ENCODE measurements at regions not wholly inside any gene's neighbourhood (a gene's known extent, or its start where the extent isn't known, plus 50 kb on each side); places are given as distances from the start of the nearest gene placed in this dataset.
"Not testable (repeated sequence)": the region's sequence is repeated elsewhere in the genome, so short reads cannot be mapped to it uniquely, and the experiment has no call there.

DNA sequence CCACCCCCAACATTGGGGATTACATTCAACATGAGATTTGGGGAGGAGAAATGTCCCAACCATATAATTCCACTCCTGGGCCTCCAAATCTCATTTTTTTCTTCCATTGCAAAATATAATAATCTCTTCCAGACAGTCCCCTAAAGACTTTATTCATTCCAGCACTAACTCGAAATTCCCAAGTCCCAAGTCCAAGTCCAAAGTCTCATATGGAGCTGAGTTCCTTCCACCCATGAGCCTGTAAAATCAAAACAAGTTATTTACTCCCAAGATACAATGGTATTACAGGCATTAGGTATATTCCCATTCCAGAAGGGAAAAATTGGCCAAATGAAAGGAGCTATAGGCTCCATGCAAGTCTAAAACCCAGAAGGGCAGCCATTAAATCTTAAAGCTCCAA is 56.7 kb downstream of the P2RY1 start:
- DNase-seq (ENCODE audit: low spot score), result no peak

- no peak for DNase-seq (ENCODE audit: low spot score)
Observed at GRCh38 chr3:152892446-152892845, 57.5 kb downstream of the P2RY1 start.

GRCh38 chr3:152893647-152894046 is 58.7 kb downstream of the P2RY1 start:
- DNase-seq (ENCODE audit: low spot score), result no peak

DNA sequence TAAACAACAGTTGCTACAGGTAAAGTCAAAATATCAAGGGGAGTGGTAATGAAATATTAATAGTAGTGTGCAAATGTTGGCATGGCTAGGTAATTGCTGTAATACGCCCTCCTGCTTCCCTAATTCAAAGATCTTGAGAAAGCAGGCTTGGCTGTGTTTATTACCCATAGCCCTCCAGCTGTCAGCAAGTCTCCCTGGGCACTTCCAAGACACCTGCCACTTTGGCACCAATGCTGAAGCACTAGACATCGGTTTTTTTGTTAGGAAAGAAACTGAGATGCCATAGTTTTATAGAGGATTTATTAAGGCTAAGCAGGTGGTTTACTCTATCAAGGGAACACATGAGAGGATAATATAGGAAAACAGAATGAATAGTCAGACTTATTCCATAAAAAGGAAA is 64.4 kb downstream of the P2RY1 start:
- DNase-seq (ENCODE audit: low spot score), result no peak

GRCh38 chr3:152902141-152902669 is 67.3 kb downstream of the P2RY1 start:
- no peak for DNase-seq (ENCODE audit: low spot score)

DNA sequence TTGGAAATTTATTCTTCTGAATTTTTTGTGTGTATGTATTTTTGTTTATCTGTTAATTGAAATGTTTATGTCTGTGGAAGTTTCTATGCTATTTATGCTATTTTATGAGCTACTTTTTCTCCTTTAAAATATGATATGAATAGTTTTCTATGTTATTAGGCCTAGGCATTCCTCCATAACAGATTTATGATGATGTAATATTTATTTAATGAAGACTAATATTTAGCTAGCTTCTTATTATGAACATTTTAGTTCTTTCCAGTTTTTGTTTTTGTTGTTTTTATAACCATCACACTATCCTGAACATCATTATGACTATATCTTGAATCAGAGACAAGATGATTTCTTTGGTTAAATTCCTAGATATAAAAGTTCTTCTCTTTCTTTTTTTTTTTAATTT is 70.7 kb downstream of the P2RY1 start:
- DNase-seq (ENCODE audit: low spot score), result no peak

- DNase-seq (ENCODE audit: low spot score), result no peak
Observed at GRCh38 chr3:152909180-152909883, 74.4 kb downstream of the P2RY1 start.

GRCh38 chr3:152910211-152910610 is 75.3 kb downstream of the P2RY1 start:
- DNase-seq (ENCODE audit: low spot score), result no peak

DNA sequence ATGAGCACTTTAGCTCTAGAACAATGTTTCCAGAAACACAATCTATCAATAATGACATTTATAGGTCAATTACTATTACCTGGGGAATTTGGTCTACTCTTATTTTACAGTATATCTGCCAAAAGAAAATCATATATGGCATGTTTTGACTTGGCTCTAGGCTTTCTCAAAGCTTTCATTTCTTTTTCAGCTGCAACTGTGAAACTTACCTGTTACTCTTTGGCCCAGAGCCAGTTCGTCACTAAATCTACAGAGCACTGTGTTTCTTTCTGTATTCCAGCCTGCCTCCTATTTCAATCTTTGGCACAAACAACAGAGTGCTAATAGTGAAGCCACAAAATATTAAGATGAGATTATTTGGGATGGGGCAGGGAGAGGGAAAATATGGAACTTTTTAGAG is 76.0 kb downstream of the P2RY1 start:
- DNase-seq (ENCODE audit: low spot score), result no peak

- not testable (repeated sequence) for DNase-seq (ENCODE audit: low spot score)
Observed at GRCh38 chr3:152914743-152915142, 79.8 kb downstream of the P2RY1 start.

DNA sequence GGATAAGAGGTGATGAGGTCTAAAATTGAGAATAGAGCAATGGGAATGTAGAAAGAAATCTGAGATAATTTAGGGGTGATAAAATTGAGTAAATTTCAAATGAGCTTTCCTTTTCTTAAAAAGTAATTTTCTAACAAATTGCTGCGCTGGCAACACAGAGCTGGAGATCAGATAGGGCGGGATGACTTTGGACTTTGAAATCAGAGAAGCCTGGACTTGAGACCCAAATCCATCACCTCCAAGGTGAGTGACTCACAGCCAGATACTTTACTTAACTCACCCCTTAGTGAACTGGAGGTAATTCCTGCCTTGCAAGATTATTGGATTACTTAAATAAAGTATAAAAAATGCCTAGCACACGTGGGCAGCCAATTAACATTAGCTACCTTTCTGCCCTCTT is 80.8 kb downstream of the P2RY1 start:
- DNase-seq (ENCODE audit: low spot score), result no peak

GRCh38 chr3:152916753-152917279 is 81.9 kb downstream of the P2RY1 start:
- no peak for DNase-seq (ENCODE audit: low spot score)

GRCh38 chr3:152921351-152921750 is 86.4 kb downstream of the P2RY1 start:
- DNase-seq (ENCODE audit: low spot score), result no peak

DNA sequence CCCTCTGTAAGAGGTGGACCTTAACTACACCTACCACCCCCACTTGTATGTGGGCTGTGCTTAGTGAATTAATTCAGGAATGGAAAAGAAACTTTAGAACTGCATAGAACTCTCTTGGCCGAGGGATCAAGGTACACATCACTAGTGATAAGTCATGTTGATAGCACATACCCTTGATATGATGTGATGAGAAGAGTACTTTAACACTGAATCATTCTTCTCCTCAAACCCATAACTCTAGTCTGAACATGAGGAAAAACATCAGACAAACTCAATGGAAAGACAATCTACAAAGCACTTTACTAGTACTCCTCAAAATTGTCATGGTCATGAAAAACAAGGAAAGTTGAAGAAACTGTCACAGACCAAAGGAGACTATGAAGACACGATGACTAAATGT is 87.6 kb downstream of the P2RY1 start:
- DNase-seq (ENCODE audit: low spot score), result no peak

- no peak for DNase-seq (ENCODE audit: low spot score)
Observed at GRCh38 chr3:152927131-152927530, 92.2 kb downstream of the P2RY1 start.

DNA sequence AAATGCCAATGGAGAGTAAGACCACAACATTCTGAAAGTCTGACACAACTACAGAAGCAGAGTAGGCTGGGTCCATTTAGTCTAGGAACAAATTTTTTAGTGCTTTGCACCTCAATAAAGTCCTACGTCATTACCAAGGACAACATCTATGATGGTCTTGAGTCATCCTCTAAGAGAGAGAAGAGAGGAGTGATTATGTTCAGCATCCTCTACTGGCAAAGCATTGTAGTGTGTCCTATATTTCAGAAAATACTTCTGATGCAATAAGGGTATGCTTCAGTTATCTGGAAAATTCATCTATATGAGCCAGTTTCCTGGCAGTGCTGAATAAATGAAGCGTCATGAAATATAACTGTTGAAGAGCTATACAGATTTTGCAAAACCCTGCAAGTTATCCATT is 95.6 kb downstream of the P2RY1 start:
- no peak for DNase-seq (ENCODE audit: low spot score)

GRCh38 chr3:152937234-152937633 is 102.3 kb downstream of the P2RY1 start:
- DNase-seq (ENCODE audit: low spot score), result no peak

DNA sequence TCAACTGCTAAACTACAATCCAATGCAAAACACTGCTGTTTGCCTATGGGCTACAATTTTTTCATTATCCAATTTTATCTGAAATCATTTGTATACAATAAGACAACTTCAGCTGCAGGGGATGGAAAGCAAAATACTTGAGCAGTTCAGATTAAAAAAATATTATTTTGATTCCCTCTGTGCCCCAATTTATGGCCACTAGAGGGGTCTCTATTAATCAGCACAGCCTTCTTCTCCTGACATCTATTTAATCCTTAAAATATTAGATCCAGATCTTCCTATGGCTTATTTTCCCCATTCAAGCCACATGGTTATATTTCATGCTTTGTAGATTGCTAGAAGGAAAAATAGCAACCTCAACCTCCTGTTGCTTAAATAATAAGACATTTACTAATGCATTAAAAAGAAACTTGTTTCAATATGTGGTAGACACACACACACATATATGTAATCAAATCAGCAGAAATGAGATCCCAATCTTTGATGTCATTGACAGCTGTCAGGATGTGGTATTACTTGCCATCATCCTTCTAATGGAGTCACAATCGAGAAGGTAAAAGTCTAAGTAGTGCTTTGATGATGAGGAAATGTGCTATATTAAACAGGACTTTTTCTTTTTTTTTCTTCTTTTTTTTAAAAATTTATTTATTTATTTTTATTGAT is 104.2 kb downstream of the P2RY1 start:
- DNase-seq (ENCODE audit: low spot score), result no peak

DNA sequence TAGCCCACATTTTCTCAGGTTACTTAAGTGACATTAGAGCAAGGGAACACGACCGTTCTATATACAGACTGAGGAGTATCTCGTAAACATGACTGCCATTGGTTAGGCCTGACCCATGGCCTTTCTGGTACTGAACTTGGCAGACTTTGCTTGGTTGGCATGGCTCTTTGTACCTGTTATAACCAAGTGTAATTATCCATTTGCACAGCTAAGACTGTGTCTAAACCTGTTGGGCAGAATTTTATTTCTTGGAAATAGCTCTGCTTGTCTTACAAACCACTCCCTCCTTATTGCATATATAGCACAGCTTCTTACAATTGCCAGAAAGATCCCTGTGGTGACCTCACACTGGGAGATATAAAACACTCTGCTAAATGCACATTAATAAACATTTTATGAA is 106.9 kb downstream of the P2RY1 start:
- no peak for DNase-seq (ENCODE audit: low spot score)

GRCh38 chr3:152942366-152942765 is 107.4 kb downstream of the P2RY1 start:
- DNase-seq (ENCODE audit: low spot score), result no peak

DNA sequence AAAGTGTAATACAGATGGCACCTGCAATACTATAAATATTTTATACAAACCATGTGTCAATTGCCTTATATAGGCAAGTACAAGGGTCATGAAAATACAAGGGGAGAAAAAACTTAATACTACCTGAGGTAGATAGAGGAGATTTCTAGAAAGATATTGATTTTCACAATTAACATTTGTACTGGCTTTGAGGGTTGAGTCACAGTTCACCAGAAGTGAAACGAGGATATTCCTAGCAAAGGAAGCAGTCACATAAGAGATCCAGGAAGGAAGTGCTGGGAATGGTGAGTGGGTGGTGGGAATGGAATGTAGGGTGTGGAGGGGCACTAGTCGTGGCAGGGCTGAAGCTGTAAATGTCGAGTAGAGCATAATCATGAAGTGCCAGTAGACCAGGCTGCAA is 108.7 kb downstream of the P2RY1 start:
- no peak for DNase-seq (ENCODE audit: low spot score)

- no peak for DNase-seq (ENCODE audit: low spot score)
Observed at GRCh38 chr3:152944671-152945070, 109.7 kb downstream of the P2RY1 start.

DNA sequence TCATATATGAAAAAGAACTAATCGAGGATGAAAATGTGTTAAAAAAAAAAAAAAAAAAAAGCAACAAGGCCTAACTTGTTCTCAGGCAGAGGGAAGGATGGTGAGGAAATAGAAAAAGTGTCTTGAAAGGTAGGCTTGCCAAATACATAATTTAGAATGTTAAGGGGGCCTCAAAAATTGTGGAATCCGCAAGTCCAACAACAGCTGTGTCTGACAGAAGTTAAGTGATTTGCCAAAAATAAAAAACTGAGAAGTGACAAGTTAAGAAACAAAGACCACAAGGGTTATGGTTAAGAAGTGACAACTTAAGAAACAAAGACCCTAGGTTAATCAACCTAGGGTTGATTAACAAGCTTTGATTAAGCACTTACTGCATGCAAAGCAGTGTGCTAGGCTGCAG is 110.6 kb downstream of the P2RY1 start:
- DNase-seq (ENCODE audit: low spot score), result no peak

- no peak for DNase-seq (ENCODE audit: low spot score)
Observed at GRCh38 chr3:152957491-152957890, 122.6 kb downstream of the P2RY1 start.

Measured in activated CD4-positive, alpha-beta T cell treated with anti-CD3 and anti-CD28 coated beads, Interleukin-2, Interleukin-4, amounts not matched to agents 100 ng/mL and 50 ng/mL, durations not matched to agents 16 hours and 8 hours (primary cell).